ENCODE measurements at regions not wholly inside any gene's neighbourhood (a gene's known extent, or its start where the extent isn't known, plus 50 kb on each side); places are given as distances from the start of the nearest gene placed in this dataset.

GRCh38 chr21:43283136-43283924 is 114.5 kb downstream of the CRYAA start:
- TF ChIP-seq CTCF (IDR thresholded peaks at IDR 0.05 in 8 of 11, conservative IDR thresholded peaks at IDR 0.05 in 3 of 11), result no peak
- TF ChIP-seq POLR2A (IDR thresholded peaks at IDR 0.05), result no peak
